T-cell (primary cell): ENCODE measurements at regions not wholly inside any gene's neighbourhood (a gene's known extent, or its start where the extent isn't known, plus 50 kb on each side); places are given as distances from the start of the nearest gene placed in this dataset.
"Not testable (repeated sequence)": the region's sequence is repeated elsewhere in the genome, so short reads cannot be mapped to it uniquely, and the experiment has no call there.

ENCODE experiments used
- ATAC-seq, 4 experiments: fragments of 200-7000 bp in 3 of 4; fragments of 150-1000 bp in 1 of 4; cut with Tn5 transposase; replicated peaks in 1 of 4; 1 replicate in 3 of 4; 2 replicates in 1 of 4; pipeline ENCODE4 v1.10.0; 2021; ENCODE audit warnings: moderate library complexity in 3 of 4, mild to moderate bottlenecking in 2 of 4, moderate number of reproducible peaks in 1 of 4
- CTCF ChIA-PET, 2 donors: fragments of 300-600 bp; sonication (Branson Sonifier 250); formaldehyde crosslinking; loops; one replicate each; lab custom pipeline; 2022; ENCODE audit warnings: antibody characterized with exemption in 2 of 2; lab: Charles Lee
- POLR2A ChIA-PET, 2 donors: fragments of 300-600 bp; sonication (Branson Sonifier 250); formaldehyde crosslinking; loops; one replicate each; lab custom pipeline; 2022; ENCODE audit warnings: antibody characterized with exemption in 2 of 2; lab: Charles Lee
- DNase-seq, 35 experiments: peaks; one replicate each; pipeline versions ENCODE4 v3.0.0 to v3.0.0-alpha.2; 2013 to 2023
- H3K27ac ChIP-seq: one replicate; pipeline ENCODE4 v1.5.1; 2013; ENCODE audit warnings: low read length
- H3K27me3 ChIP-seq, 2 experiments: replicated peaks in 1 of 2; 1 replicate in 1 of 2; 2 replicates in 1 of 2; pipeline versions ENCODE4 v1.6.1 to v1.7.0; 2013; ENCODE audit warnings: low read length in 1 of 2, mixed read lengths in 1 of 2; ENCODE audit not compliant: control insufficient read depth in 2 of 2, insufficient read depth in 2 of 2; ENCODE audit errors: extremely low read depth in 1 of 2
- H3K36me3 ChIP-seq, 2 donors: 1 replicate in 1 of 2; 2 replicates in 1 of 2; pipeline versions ENCODE4 v1.6.1 to v1.7.0; 2013; ENCODE audit warnings: low read length in 1 of 2; ENCODE audit not compliant: control insufficient read depth in 2 of 2, insufficient read depth in 1 of 2; ENCODE audit errors: extremely low read depth in 1 of 2
- H3K4me1 ChIP-seq, 2 experiments: 1 replicate in 1 of 2; 2 replicates in 1 of 2; pipeline versions ENCODE4 v1.6.1 to v1.7.0; 2013; ENCODE audit warnings: low read length in 2 of 2, mixed read lengths in 1 of 2; ENCODE audit not compliant: insufficient read depth in 2 of 2, control insufficient read depth in 1 of 2; ENCODE audit errors: extremely low read depth in 1 of 2
- H3K4me3 ChIP-seq, 2 donors: 1 replicate in 1 of 2; 2 replicates in 1 of 2; pipeline versions ENCODE4 v1.5.1 to v1.7.0; 2013; ENCODE audit warnings: mild to moderate bottlenecking in 2 of 2, low read length in 1 of 2, moderate library complexity in 1 of 2; ENCODE audit not compliant: control insufficient read depth in 1 of 2; ENCODE audit errors: extremely low read depth in 1 of 2
- H3K9me3 ChIP-seq: 2 replicates; pipeline ENCODE4 v1.7.0; 2013
- H3K27ac Mint-ChIP-seq, 2 donors: one replicate each; pipeline ENCODE4 v1.8.0; 2020 to 2021; ENCODE audit warnings: mild to moderate bottlenecking in 2 of 2, mixed read lengths in 2 of 2
- H3K27me3 Mint-ChIP-seq, 2 donors: one replicate each; pipeline ENCODE4 v1.8.0; 2021 to 2022; ENCODE audit warnings: mixed read lengths in 2 of 2
- H3K36me3 Mint-ChIP-seq: one replicate; pipeline ENCODE4 v1.8.0; 2021; ENCODE audit warnings: mixed read lengths
- H3K4me1 Mint-ChIP-seq, 3 donors: one replicate each; pipeline ENCODE4 v1.8.0; 2020 to 2022; ENCODE audit warnings: mixed read lengths in 3 of 3, mild to moderate bottlenecking in 1 of 3
- H3K4me3 Mint-ChIP-seq, 3 donors: one replicate each; pipeline ENCODE4 v1.8.0; 2020 to 2022; ENCODE audit warnings: mild to moderate bottlenecking in 3 of 3, mixed read lengths in 3 of 3, moderate library complexity in 3 of 3
- H3K9me3 Mint-ChIP-seq, 3 donors: one replicate each; pipeline ENCODE4 v1.8.0; 2020 to 2022; ENCODE audit warnings: mixed read lengths in 3 of 3
- WGBS: methylation state at CpG from one replicate; pipeline ENCODE4 v1.1.5; 2013; ENCODE audit warnings: missing lambda C conversion rate; ENCODE audit not compliant: insufficient coverage; 5-methylcytosine and 5-hydroxymethylcytosine counted together

DNA sequence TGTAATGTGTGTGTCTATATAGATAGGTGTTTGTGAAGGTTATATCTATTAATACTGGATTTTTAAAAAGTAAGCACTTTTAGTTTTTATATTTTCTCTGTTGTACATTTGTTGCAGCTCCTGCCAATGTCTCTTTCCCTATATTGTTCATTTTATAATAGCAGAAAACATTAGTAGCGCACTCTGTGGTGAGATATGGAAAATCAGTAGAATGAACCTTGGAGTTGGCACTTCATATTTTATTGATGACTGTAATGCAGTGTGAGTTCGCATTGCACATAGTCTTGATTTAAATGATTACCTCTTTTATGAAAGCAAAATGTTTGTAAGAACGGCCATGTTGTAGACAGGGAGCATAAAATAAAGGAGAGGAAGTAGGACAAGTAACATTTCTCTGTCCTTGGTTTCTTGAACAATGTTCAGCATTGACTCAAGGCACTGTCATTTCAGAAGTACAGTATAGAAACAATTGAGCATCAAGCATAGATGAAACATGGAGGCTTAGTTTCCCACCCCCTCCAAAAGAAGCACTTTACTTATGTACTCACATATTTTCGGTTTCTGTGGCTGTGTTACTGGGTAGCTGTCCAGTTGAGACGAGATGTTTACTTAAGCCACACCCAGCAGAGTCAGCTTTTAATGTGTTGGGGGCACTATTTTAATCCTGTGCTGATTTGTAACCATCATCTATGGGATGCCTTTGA, 74.0 kb downstream of the TANC2 start:
- Mint-ChIP-seq H3K36me3 (no peaks in the 10 kb centered on the region), H3K4me3 (no peak overlapping the region), H3K4me1 (peaks cover 18 to 26% (median 21%) of the 10 kb centered on the region in 3 donors), H3K27ac (no peak overlapping the region), H3K27me3 (no peaks in the 10 kb centered on the region), H3K9me3 (no peaks in the 10 kb centered on the region)
- Histone ChIP-seq H3K36me3 (no peaks in the 10 kb centered on the region), H3K9me3 (no peaks in the 10 kb centered on the region), H3K27ac (no peak overlapping the region), H3K4me3 (no peak overlapping the region), H3K27me3 (no peaks in the 10 kb centered on the region), H3K4me1 (peaks cover 0 to 2% of the 10 kb centered on the region in 2 experiments)
- 29% methylated on average over 1 of the region's 5 CpGs for WGBS
- no peak for DNase-seq
- ChIA-PET CTCF (no interaction called here), POLR2A (no interaction called here)
- no peak for ATAC-seq

GRCh38 chr17:63040816-63041215, 74.8 kb downstream of the TANC2 start:
- no peak for DNase-seq
- ChIA-PET CTCF (no interaction called here), POLR2A (no interaction called here)
- H3K4me3 Mint-ChIP-seq = no peak overlapping the region
- peaks cover 12 to 20% (median 15%) of the 10 kb centered on the region in 3 donors for H3K4me1 Mint-ChIP-seq
- no peaks in the 10 kb centered on the region for H3K27me3 Mint-ChIP-seq
- H3K9me3 Mint-ChIP-seq = no peaks in the 10 kb centered on the region
- no peak for ATAC-seq
- Histone ChIP-seq H3K27me3 (no peaks in the 10 kb centered on the region), H3K36me3 (no peaks in the 10 kb centered on the region), H3K4me1 (peaks cover 0 to 2% of the 10 kb centered on the region in 2 experiments), H3K9me3 (no peaks in the 10 kb centered on the region), H3K4me3 (no peak overlapping the region), H3K27ac (no peak overlapping the region)
- no peaks in the 10 kb centered on the region for H3K36me3 Mint-ChIP-seq
- no peak overlapping the region for H3K27ac Mint-ChIP-seq

- H3K4me3 Mint-ChIP-seq = no peak overlapping the region
- POLR2A ChIA-PET = no interaction called here
- H3K27me3 ChIP-seq = no peaks in the 10 kb centered on the region
Observed at GRCh38 chr17:63041251-63041650, 75.2 kb downstream of the TANC2 start.

GRCh38 chr17:63041722-63042121, 75.7 kb downstream of the TANC2 start:
- ChIA-PET POLR2A (no interaction called here), CTCF (interaction anchor here in 1 of 2 donors (1.1 kb wide), 1 partner anchor 8 kb away, joined by 3 read pairs; no protein-coding TSS in a partner anchor)
- no peak overlapping the region for H3K4me3 ChIP-seq
- no CpG with 5 or more reads among the region's 2 CpGs for WGBS
- H3K4me1 Mint-ChIP-seq = peaks cover 8 to 17% (median 13%) of the 10 kb centered on the region in 3 donors
- H3K27ac ChIP-seq = no peak overlapping the region
- DNase-seq (no peak), ATAC-seq (no peak)
- H3K36me3 Mint-ChIP-seq = no peaks in the 10 kb centered on the region
- H3K27me3 Mint-ChIP-seq = no peaks in the 10 kb centered on the region
- no peak overlapping the region for H3K27ac Mint-ChIP-seq
- no peaks in the 10 kb centered on the region for H3K36me3 ChIP-seq
- no peaks in the 10 kb centered on the region for H3K9me3 Mint-ChIP-seq
- no peaks in the 10 kb centered on the region for H3K27me3 ChIP-seq
- H3K4me1 ChIP-seq = peaks cover 0 to 2% of the 10 kb centered on the region in 2 experiments
- no peak overlapping the region for H3K4me3 Mint-ChIP-seq
- H3K9me3 ChIP-seq = no peaks in the 10 kb centered on the region

More at GRCh38 chr17:63041251-63041650, 75.2 kb downstream of the TANC2 start:
- H3K4me1 Mint-ChIP-seq = peaks cover 9 to 17% (median 13%) of the 10 kb centered on the region in 3 donors
- no peaks in the 10 kb centered on the region for H3K9me3 Mint-ChIP-seq
- no peak overlapping the region for H3K27ac Mint-ChIP-seq
- Histone ChIP-seq H3K9me3 (no peaks in the 10 kb centered on the region), H3K27ac (no peak overlapping the region), H3K36me3 (no peaks in the 10 kb centered on the region), H3K4me1 (peaks cover 0 to 2% of the 10 kb centered on the region in 2 experiments), H3K4me3 (no peak overlapping the region)
- ATAC-seq (no peak), DNase-seq (no peak)
- H3K27me3 Mint-ChIP-seq = no peaks in the 10 kb centered on the region
- H3K36me3 Mint-ChIP-seq = no peaks in the 10 kb centered on the region
- CTCF ChIA-PET = no interaction called here
- no CpG with 5 or more reads among the region's 4 CpGs for WGBS

- WGBS = no CpG with 5 or more reads among the region's 2 CpGs
- Histone ChIP-seq H3K27me3 (no peaks in the 10 kb centered on the region), H3K27ac (no peak overlapping the region), H3K36me3 (no peaks in the 10 kb centered on the region), H3K9me3 (no peaks in the 10 kb centered on the region), H3K4me1 (peaks cover 0 to 2% of the 10 kb centered on the region in 2 experiments), H3K4me3 (no peak overlapping the region)
- Mint-ChIP-seq H3K27me3 (no peaks in the 10 kb centered on the region), H3K9me3 (no peaks in the 10 kb centered on the region), H3K4me1 (peaks cover 8 to 17% (median 13%) of the 10 kb centered on the region in 3 donors), H3K27ac (no peak overlapping the region), H3K4me3 (no peak overlapping the region), H3K36me3 (no peaks in the 10 kb centered on the region)
- ATAC-seq = no peak
- ChIA-PET CTCF (interaction anchor here in 1 of 2 donors (1.1 kb wide), 1 partner anchor 9 kb away, joined by 3 read pairs; no protein-coding TSS in a partner anchor), POLR2A (no interaction called here)
- no peak for DNase-seq
Observed at GRCh38 chr17:63042256-63042812, 76.3 kb downstream of the TANC2 start.

DNA sequence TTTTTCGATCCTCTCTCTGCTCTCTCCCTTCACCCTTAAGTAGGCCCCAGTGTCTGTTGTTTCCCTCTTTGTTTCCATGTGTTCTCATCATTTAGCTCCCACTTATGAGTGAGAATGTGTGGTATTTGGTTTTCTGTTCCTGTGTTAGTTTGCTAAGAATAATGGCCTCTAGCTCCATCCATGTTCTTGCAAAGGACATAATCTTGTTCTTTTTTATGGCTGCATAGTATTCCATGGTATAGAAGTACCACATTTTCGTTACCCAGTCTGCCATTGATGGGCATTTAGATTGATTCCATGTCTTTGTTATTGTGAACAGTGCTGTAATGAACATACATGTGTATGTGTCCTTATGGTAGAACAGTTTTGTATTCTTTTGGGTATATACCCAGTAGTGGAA, 91.5 kb downstream of the TANC2 start:
- H3K27me3 Mint-ChIP-seq = not testable (repeated sequence)
- no CpG with 5 or more reads among the region's 2 CpGs for WGBS

More for the DNA sequence above, 91.5 kb downstream of the TANC2 start:
- CTCF ChIA-PET, H3K27ac ChIP-seq, ATAC-seq, H3K4me1 Mint-ChIP-seq, H3K36me3 Mint-ChIP-seq, H3K4me3 ChIP-seq, H3K4me3 Mint-ChIP-seq, H3K27ac Mint-ChIP-seq, DNase-seq, H3K36me3 ChIP-seq, H3K9me3 ChIP-seq, H3K9me3 Mint-ChIP-seq, H3K4me1 ChIP-seq, H3K27me3 ChIP-seq, POLR2A ChIA-PET: not testable (repeated sequence)
